Naive thymus-derived CD4-positive, alpha-beta T cell (primary cell): ENCODE measurements at regions not wholly inside any gene's neighbourhood (a gene's known extent, or its start where the extent isn't known, plus 50 kb on each side); places are given as distances from the start of the nearest gene placed in this dataset.

ENCODE experiments used
- ATAC-seq: fragments of 150-1000 bp; cut with Tn5 transposase; 2 replicates; pipeline ENCODE4 v1.10.0; 2021; ENCODE audit warnings: mild to moderate bottlenecking, moderate library complexity
- CTCF ChIA-PET: fragments of 350-600 bp; sonication (Branson Sonifier 250); formaldehyde crosslinking; loops from one replicate; lab custom pipeline; 2021; ENCODE audit warnings: antibody characterized with exemption; lab: Charles Lee
- POLR2A ChIA-PET: fragments of 350-600 bp; sonication (Branson Sonifier 250); formaldehyde crosslinking; loops from one replicate; lab custom pipeline; 2021; ENCODE audit warnings: antibody characterized with exemption, inconsistent platforms; lab: Charles Lee
- DNase-seq, 9 donors: peaks; one replicate each; pipeline versions ENCODE4 v3.0.0 to v3.0.0-alpha.2; 2020 to 2022; ENCODE audit warnings: mixed read lengths in 1 of 9
- H3K27ac ChIP-seq: one replicate; pipeline ENCODE4 v1.7.0; 2013; ENCODE audit warnings: mild to moderate bottlenecking, low read depth, low read length, moderate library complexity
- H3K27me3 ChIP-seq, 2 donors: one replicate each; pipeline ENCODE4 v1.7.0; 2013; ENCODE audit warnings: low read length in 2 of 2, mild to moderate bottlenecking in 2 of 2, moderate library complexity in 2 of 2; ENCODE audit not compliant: control insufficient read depth in 2 of 2, insufficient read depth in 2 of 2
- H3K36me3 ChIP-seq, 3 experiments: 1 replicate in 2 of 3; 2 replicates in 1 of 3; pipeline ENCODE4 v1.7.0; 2013; ENCODE audit warnings: low read length in 3 of 3, mild to moderate bottlenecking in 3 of 3, moderate library complexity in 1 of 3; ENCODE audit not compliant: insufficient read depth in 3 of 3, control insufficient read depth in 2 of 3
- H3K4me1 ChIP-seq, 2 donors: one replicate each; pipeline ENCODE4 v1.7.0; 2013; ENCODE audit warnings: low read length in 2 of 2, mild to moderate bottlenecking in 2 of 2, moderate library complexity in 1 of 2; ENCODE audit not compliant: control insufficient read depth in 2 of 2, insufficient read depth in 2 of 2
- H3K4me3 ChIP-seq: 2 replicates; pipeline ENCODE4 v1.7.0; 2013; ENCODE audit warnings: mild to moderate bottlenecking, low read length
- H3K9me3 ChIP-seq, 3 experiments: 1 replicate in 2 of 3; 2 replicates in 1 of 3; pipeline ENCODE4 v1.7.0; 2013; ENCODE audit warnings: low read length in 3 of 3; ENCODE audit not compliant: control insufficient read depth in 2 of 3
- H3K27ac Mint-ChIP-seq, 9 donors: one replicate each; pipeline ENCODE4 v1.8.0; 2020 to 2022; ENCODE audit warnings: mixed read lengths in 9 of 9, mild to moderate bottlenecking in 8 of 9, moderate library complexity in 5 of 9, inconsistent platforms in 2 of 9
- H3K27me3 Mint-ChIP-seq, 5 donors: one replicate each; pipeline ENCODE4 v1.8.0; 2021 to 2022; ENCODE audit warnings: mixed read lengths in 5 of 5, mild to moderate bottlenecking in 1 of 5
- H3K36me3 Mint-ChIP-seq, 5 donors: one replicate each; pipeline ENCODE4 v1.8.0; 2020 to 2022; ENCODE audit warnings: mixed read lengths in 5 of 5, mild to moderate bottlenecking in 3 of 5, inconsistent platforms in 1 of 5
- H3K4me1 Mint-ChIP-seq, 7 donors: one replicate each; pipeline ENCODE4 v1.8.0; 2020 to 2022; ENCODE audit warnings: mixed read lengths in 7 of 7, mild to moderate bottlenecking in 3 of 7, inconsistent platforms in 1 of 7
- H3K4me3 Mint-ChIP-seq, 10 donors: one replicate each; pipeline ENCODE4 v1.8.0; 2020 to 2022; ENCODE audit warnings: mild to moderate bottlenecking in 10 of 10, mixed read lengths in 10 of 10, moderate library complexity in 6 of 10, inconsistent platforms in 2 of 10
- H3K9me3 Mint-ChIP-seq, 11 donors: one replicate each; pipeline ENCODE4 v1.8.0; 2020 to 2022; ENCODE audit warnings: mixed read lengths in 11 of 11, mild to moderate bottlenecking in 4 of 11, inconsistent platforms in 1 of 11, moderate library complexity in 1 of 11
- intact Hi-C, 2 donors: fragments of 100-400 bp; cut with micrococcal nuclease; formaldehyde crosslinking; loops; one replicate each; pipeline ENCODE4 v1.15.1; 2023

- intact Hi-C loops = no loop called here
- H3K36me3 ChIP-seq = no peaks in the 10 kb centered on the region
- DNase-seq = no peak
- H3K36me3 Mint-ChIP-seq = no peaks in the 10 kb centered on the region
- no peak for ATAC-seq
- no peak overlapping the region for H3K4me3 Mint-ChIP-seq
- H3K4me1 Mint-ChIP-seq = no peaks in the 10 kb centered on the region
- H3K27ac Mint-ChIP-seq = no peak overlapping the region
- ChIA-PET POLR2A (no interaction called here), CTCF (no interaction called here)
- no peaks in the 10 kb centered on the region for H3K9me3 ChIP-seq
- no peak overlapping the region for H3K4me3 ChIP-seq
- no peaks in the 10 kb centered on the region for H3K9me3 Mint-ChIP-seq
- H3K27ac ChIP-seq = no peak overlapping the region
- H3K4me1 ChIP-seq = no peaks in the 10 kb centered on the region
- peaks cover 0 to 47% (median 16%) of the 10 kb centered on the region in 5 donors for H3K27me3 Mint-ChIP-seq
- H3K27me3 ChIP-seq = no peaks in the 10 kb centered on the region
Measured at GRCh38 chr14:93857500-93858283, 69.4 kb upstream of the PRIMA1 start.

- Histone ChIP-seq H3K9me3 (no peaks in the 10 kb centered on the region), H3K4me3 (no peak overlapping the region), H3K36me3 (no peaks in the 10 kb centered on the region), H3K27ac (no peak overlapping the region), H3K4me1 (no peaks in the 10 kb centered on the region), H3K27me3 (no peaks in the 10 kb centered on the region)
- ChIA-PET POLR2A (no interaction called here), CTCF (no interaction called here)
- ATAC-seq = no peak
- Mint-ChIP-seq H3K4me3 (no peak overlapping the region), H3K27me3 (peaks cover under 1 to 53% (median 18%) of the 10 kb centered on the region in 5 donors), H3K4me1 (no peaks in the 10 kb centered on the region), H3K36me3 (no peaks in the 10 kb centered on the region), H3K9me3 (no peaks in the 10 kb centered on the region), H3K27ac (no peak overlapping the region)
- intact Hi-C loops = no loop called here
- DNase-seq = no peak
Measured at GRCh38 chr14:93857081-93857480, 68.8 kb upstream of the PRIMA1 start.

- Mint-ChIP-seq H3K4me3 (no peak overlapping the region), H3K36me3 (no peaks in the 10 kb centered on the region), H3K27me3 (peaks cover 9 to 61% (median 18%) of the 10 kb centered on the region in 5 donors), H3K9me3 (peaks cover 0 to 4% (median 0%) of the 10 kb centered on the region in 11 donors), H3K4me1 (no peaks in the 10 kb centered on the region), H3K27ac (no peak overlapping the region)
- Histone ChIP-seq H3K36me3 (no peaks in the 10 kb centered on the region), H3K27ac (no peak overlapping the region), H3K9me3 (no peaks in the 10 kb centered on the region), H3K4me1 (no peaks in the 10 kb centered on the region), H3K27me3 (no peaks in the 10 kb centered on the region), H3K4me3 (no peak overlapping the region)
- ATAC-seq = no peak
- ChIA-PET CTCF (no interaction called here), POLR2A (no interaction called here)
- intact Hi-C loops = no loop called here
- no peak for DNase-seq
Measured at GRCh38 chr14:93855737-93856136, 67.5 kb upstream of the PRIMA1 start.

GRCh38 chr14:93847473-93847872 lies 59.2 kb upstream of the PRIMA1 start:
- Histone ChIP-seq H3K27ac (no peak overlapping the region), H3K9me3 (no peaks in the 10 kb centered on the region), H3K36me3 (no peaks in the 10 kb centered on the region), H3K4me3 (no peak overlapping the region), H3K27me3 (no peaks in the 10 kb centered on the region), H3K4me1 (no peaks in the 10 kb centered on the region)
- Mint-ChIP-seq H3K36me3 (no peaks in the 10 kb centered on the region), H3K4me3 (no peak overlapping the region), H3K4me1 (no peaks in the 10 kb centered on the region), H3K27me3 (peaks cover 10 to 41% (median 23%) of the 10 kb centered on the region in 5 donors), H3K9me3 (peaks cover 0 to 4% (median 0%) of the 10 kb centered on the region in 11 donors), H3K27ac (no peak overlapping the region)
- CTCF ChIA-PET = no interaction called here
- no peak for ATAC-seq
- DNase-seq = no peak
- POLR2A ChIA-PET = no interaction called here
- intact Hi-C loops = no loop called here

GRCh38 chr14:93838238-93838637 lies 50.0 kb upstream of the PRIMA1 start:
- intact Hi-C loops = no loop called here
- no peak overlapping the region for H3K27ac Mint-ChIP-seq

More at GRCh38 chr14:93838238-93838637, 50.0 kb upstream of the PRIMA1 start:
- H3K27me3 ChIP-seq = no peaks in the 10 kb centered on the region
- H3K9me3 ChIP-seq = no peaks in the 10 kb centered on the region
- ChIA-PET CTCF (no interaction called here), POLR2A (no interaction called here)
- no peaks in the 10 kb centered on the region for H3K4me1 ChIP-seq
- peaks cover 0 to 17% (median 0%) of the 10 kb centered on the region in 11 donors for H3K9me3 Mint-ChIP-seq
- H3K36me3 Mint-ChIP-seq = peaks cover 0 to 2% (median 0%) of the 10 kb centered on the region in 5 donors
- no peak overlapping the region for H3K4me3 ChIP-seq
- no peak overlapping the region for H3K27ac ChIP-seq
- peaks cover 10 to 41% (median 28%) of the 10 kb centered on the region in 5 donors for H3K27me3 Mint-ChIP-seq
- ATAC-seq = no peak
- no peaks in the 10 kb centered on the region for H3K36me3 ChIP-seq
- H3K4me1 Mint-ChIP-seq = peaks cover 0 to 3% (median 0%) of the 10 kb centered on the region in 7 donors
- DNase-seq = no peak
- H3K4me3 Mint-ChIP-seq = no peak overlapping the region
